ENCODE measurements at regions not wholly inside any gene's neighbourhood (a gene's known extent, or its start where the extent isn't known, plus 50 kb on each side); places are given as distances from the start of the nearest gene placed in this dataset.

GRCh38 chr6:26216886-26217713 lies 129.9 kb downstream of the HFE start:
- DNase-seq = peak; percentile 80

GRCh38 chr6:26217714-26218075 lies 130.5 kb downstream of the HFE start:
- no peak for DNase-seq

GRCh38 chr6:26218824-26219223 lies 131.6 kb downstream of the HFE start:
- no peak for DNase-seq

GRCh38 chr6:26220145-26220970 lies 133.1 kb downstream of the HFE start:
- DNase-seq = no peak

GRCh38 chr6:26221186-26221585 lies 134.0 kb downstream of the HFE start:
- no peak for DNase-seq

- DNase-seq = no peak
These were observed 135.3 kb downstream of the HFE start for GRCh38 chr6:26222571-26222970.

- peak; percentile 28 for DNase-seq
These were observed 136.0 kb downstream of the HFE start for GRCh38 chr6:26223228-26223627.

- DNase-seq = peak; percentile 71
These were observed 136.7 kb downstream of the HFE start for GRCh38 chr6:26223650-26224546.

GRCh38 chr6:26224547-26224912 lies 137.3 kb downstream of the HFE start:
- DNase-seq = no peak

- DNase-seq = no peak
These were observed 138.0 kb downstream of the HFE start for GRCh38 chr6:26224940-26225847.

- no peak for DNase-seq
These were observed 138.8 kb downstream of the HFE start for GRCh38 chr6:26225848-26226578.

- no peak for DNase-seq
These were observed 138.4 kb upstream of the BTN3A2 start for GRCh38 chr6:26226579-26226967.

GRCh38 chr6:26230351-26230750 lies 134.6 kb upstream of the BTN3A2 start:
- no peak for DNase-seq

- DNase-seq = no peak
These were observed 133.9 kb upstream of the BTN3A2 start for GRCh38 chr6:26231006-26231587.

- DNase-seq = no peak
These were observed 132.6 kb upstream of the BTN3A2 start for GRCh38 chr6:26232306-26232939.

- DNase-seq = no peak
These were observed 131.9 kb upstream of the BTN3A2 start for GRCh38 chr6:26232940-26233648.

- no peak for DNase-seq
These were observed 131.2 kb upstream of the BTN3A2 start for GRCh38 chr6:26233649-26234420.

GRCh38 chr6:26234421-26235301 lies 130.3 kb upstream of the BTN3A2 start:
- DNase-seq = no peak

All from NCI-H510A (cell line).